ENCODE measurements at regions not wholly inside any gene's neighbourhood (a gene's known extent, or its start where the extent isn't known, plus 50 kb on each side); places are given as distances from the start of the nearest gene placed in this dataset.

GRCh38 chr7:68267486-68267885 is 1270.9 kb downstream of the TYW1 start:
- no peak overlapping the region for H3K4me3 ChIP-seq (ENCODE audit: control insufficient read depth in 1 of 2, extremely low read depth in 1 of 2, low read length in 1 of 2)
- no peaks in the 10 kb centered on the region for H3K36me3 Mint-ChIP-seq
- no peaks in the 10 kb centered on the region for H3K4me1 Mint-ChIP-seq
- no peak overlapping the region for H3K27ac Mint-ChIP-seq
- H3K9me3 ChIP-seq, result peaks cover 2% of the 10 kb centered on the region
- peaks cover 11 to 28% (median 13%) of the 10 kb centered on the region in 3 donors for H3K9me3 Mint-ChIP-seq
- ATAC-seq (replicated peaks in 1 of 4), result no peak
- H3K27ac ChIP-seq (ENCODE audit: low read length), result no peak overlapping the region
- DNase-seq, result no peak
- WGBS (ENCODE audit: insufficient coverage), result no CpG with 5 or more reads among the region's 2 CpGs
- ChIA-PET POLR2A (interaction anchor here in 1 of 2 donors (0.6 kb wide), 1 partner anchor 23 kb away, joined by 3 read pairs; no protein-coding TSS in a partner anchor), CTCF (no interaction called here)
- no peaks in the 10 kb centered on the region for H3K36me3 ChIP-seq (ENCODE audit: control insufficient read depth in 2 of 2, extremely low read depth in 1 of 2, insufficient read depth in 1 of 2, low read length in 1 of 2)
- no peaks in the 10 kb centered on the region for H3K27me3 ChIP-seq (replicated peaks in 1 of 2; ENCODE audit: control insufficient read depth in 2 of 2, extremely low read depth in 1 of 2, insufficient read depth in 2 of 2, low read length in 1 of 2)
- H3K27me3 Mint-ChIP-seq, result no peaks in the 10 kb centered on the region
- H3K4me1 ChIP-seq (ENCODE audit: control insufficient read depth in 1 of 2, extremely low read depth in 1 of 2, insufficient read depth in 2 of 2, low read length in 2 of 2), result no peaks in the 10 kb centered on the region
- H3K4me3 Mint-ChIP-seq, result no peak overlapping the region

DNA sequence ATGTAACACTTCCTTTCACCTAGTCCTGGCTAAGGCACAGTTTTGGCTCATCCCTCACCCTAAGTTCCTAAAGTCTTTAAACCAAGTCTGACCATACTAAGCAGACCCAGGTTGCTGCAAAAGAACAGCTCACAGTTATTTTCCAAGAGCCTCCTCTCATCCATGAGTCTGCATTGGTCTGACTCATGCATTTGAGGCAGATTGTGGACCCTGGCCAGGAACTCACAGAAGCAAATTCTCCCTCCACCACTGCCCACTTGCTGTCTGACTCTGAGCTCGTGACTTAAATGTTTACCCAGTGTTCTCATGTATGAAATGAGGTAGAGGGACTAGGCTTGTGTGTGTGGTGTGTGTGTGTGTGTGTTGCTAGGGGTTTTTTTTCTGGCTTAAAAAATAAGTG is 1272.8 kb downstream of the TYW1 start:
- Mint-ChIP-seq H3K9me3 (peaks cover 8 to 18% (median 10%) of the 10 kb centered on the region in 3 donors), H3K4me3 (no peak overlapping the region), H3K4me1 (no peaks in the 10 kb centered on the region), H3K27me3 (no peaks in the 10 kb centered on the region), H3K36me3 (no peaks in the 10 kb centered on the region), H3K27ac (no peak overlapping the region)
- DNase-seq, result no peak
- H3K4me1 ChIP-seq (ENCODE audit: control insufficient read depth in 1 of 2, extremely low read depth in 1 of 2, insufficient read depth in 2 of 2, low read length in 2 of 2), result no peaks in the 10 kb centered on the region
- WGBS (ENCODE audit: insufficient coverage), result no CpG with 5 or more reads among the region's 1 CpG
- ATAC-seq (replicated peaks in 1 of 4), result no peak
- no peaks in the 10 kb centered on the region for H3K27me3 ChIP-seq (replicated peaks in 1 of 2; ENCODE audit: control insufficient read depth in 2 of 2, extremely low read depth in 1 of 2, insufficient read depth in 2 of 2, low read length in 1 of 2)
- H3K27ac ChIP-seq (ENCODE audit: low read length), result no peak overlapping the region
- ChIA-PET CTCF (no interaction called here), POLR2A (interaction anchor here in 1 of 2 donors (0.6 kb wide), 1 partner anchor 8 kb away, joined by 3 read pairs; no protein-coding TSS in a partner anchor)
- no peak overlapping the region for H3K4me3 ChIP-seq (ENCODE audit: control insufficient read depth in 1 of 2, extremely low read depth in 1 of 2, low read length in 1 of 2)
- no peaks in the 10 kb centered on the region for H3K36me3 ChIP-seq (ENCODE audit: control insufficient read depth in 2 of 2, extremely low read depth in 1 of 2, insufficient read depth in 1 of 2, low read length in 1 of 2)
- peaks cover 2% of the 10 kb centered on the region for H3K9me3 ChIP-seq

- H3K36me3 ChIP-seq (ENCODE audit: control insufficient read depth in 2 of 2, extremely low read depth in 1 of 2, insufficient read depth in 1 of 2, low read length in 1 of 2), result no peaks in the 10 kb centered on the region
Observed at GRCh38 chr7:68272507-68272906, 1275.9 kb downstream of the TYW1 start.

DNA sequence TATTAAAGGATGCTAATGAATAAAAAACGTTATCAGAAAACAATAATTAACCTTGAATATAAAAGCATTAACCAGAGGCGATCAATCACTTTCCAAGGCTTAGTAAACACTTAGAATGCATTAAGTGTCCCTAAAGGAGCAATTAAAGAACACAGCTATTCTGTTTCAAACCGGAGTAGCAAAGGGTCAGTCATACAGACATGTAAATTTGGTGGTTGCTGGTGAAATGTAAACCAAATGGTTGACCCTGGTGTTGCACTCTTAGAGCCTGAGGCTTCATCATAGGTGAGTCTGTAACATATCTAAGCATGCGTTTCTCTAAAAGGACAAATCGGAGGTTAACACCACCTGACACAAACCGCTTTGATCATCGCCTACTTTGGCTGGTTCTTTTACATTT is 1280.1 kb downstream of the TYW1 start:
- Histone ChIP-seq H3K36me3 (ENCODE audit: control insufficient read depth in 2 of 2, extremely low read depth in 1 of 2, insufficient read depth in 1 of 2, low read length in 1 of 2) (no peaks in the 10 kb centered on the region), H3K4me3 (ENCODE audit: control insufficient read depth in 1 of 2, extremely low read depth in 1 of 2, low read length in 1 of 2) (no peak overlapping the region), H3K27ac (ENCODE audit: low read length) (no peak overlapping the region), H3K27me3 (replicated peaks in 1 of 2; ENCODE audit: control insufficient read depth in 2 of 2, extremely low read depth in 1 of 2, insufficient read depth in 2 of 2, low read length in 1 of 2) (peaks cover 0 to 5% of the 10 kb centered on the region in 2 experiments), H3K9me3 (no peaks in the 10 kb centered on the region), H3K4me1 (ENCODE audit: control insufficient read depth in 1 of 2, extremely low read depth in 1 of 2, insufficient read depth in 2 of 2, low read length in 2 of 2) (no peaks in the 10 kb centered on the region)
- no peaks in the 10 kb centered on the region for H3K27me3 Mint-ChIP-seq
- H3K4me3 Mint-ChIP-seq, result no peak overlapping the region
- H3K36me3 Mint-ChIP-seq, result no peaks in the 10 kb centered on the region
- no peak overlapping the region for H3K27ac Mint-ChIP-seq
- WGBS (ENCODE audit: insufficient coverage), result 60% methylated on average over 1 of the region's 7 CpGs
- peaks cover 0 to 9% (median 0%) of the 10 kb centered on the region in 3 donors for H3K9me3 Mint-ChIP-seq
- no peaks in the 10 kb centered on the region for H3K4me1 Mint-ChIP-seq
- CTCF ChIA-PET, result no interaction called here
- POLR2A ChIA-PET, result no interaction called here
- DNase-seq (no peak), ATAC-seq (replicated peaks in 1 of 4) (no peak)

More at GRCh38 chr7:68272507-68272906, 1275.9 kb downstream of the TYW1 start:
- H3K9me3 Mint-ChIP-seq, result peaks cover 0 to 7% (median 4%) of the 10 kb centered on the region in 3 donors
- Histone ChIP-seq H3K27me3 (replicated peaks in 1 of 2; ENCODE audit: control insufficient read depth in 2 of 2, extremely low read depth in 1 of 2, insufficient read depth in 2 of 2, low read length in 1 of 2) (no peaks in the 10 kb centered on the region), H3K9me3 (no peaks in the 10 kb centered on the region), H3K4me3 (ENCODE audit: control insufficient read depth in 1 of 2, extremely low read depth in 1 of 2, low read length in 1 of 2) (no peak overlapping the region), H3K27ac (ENCODE audit: low read length) (no peak overlapping the region), H3K4me1 (ENCODE audit: control insufficient read depth in 1 of 2, extremely low read depth in 1 of 2, insufficient read depth in 2 of 2, low read length in 2 of 2) (no peaks in the 10 kb centered on the region)
- DNase-seq (no peak), ATAC-seq (replicated peaks in 1 of 4) (no peak)
- H3K27ac Mint-ChIP-seq, result no peak overlapping the region
- H3K36me3 Mint-ChIP-seq, result no peaks in the 10 kb centered on the region
- 100% methylated on average over 1 of the region's 1 CpG for WGBS (ENCODE audit: insufficient coverage)
- no peak overlapping the region for H3K4me3 Mint-ChIP-seq
- ChIA-PET CTCF (no interaction called here), POLR2A (no interaction called here)
- H3K4me1 Mint-ChIP-seq, result no peaks in the 10 kb centered on the region
- no peaks in the 10 kb centered on the region for H3K27me3 Mint-ChIP-seq

- Histone ChIP-seq H3K4me1 (ENCODE audit: control insufficient read depth in 1 of 2, extremely low read depth in 1 of 2, insufficient read depth in 2 of 2, low read length in 2 of 2) (no peaks in the 10 kb centered on the region), H3K27ac (ENCODE audit: low read length) (no peak overlapping the region), H3K9me3 (no peaks in the 10 kb centered on the region), H3K27me3 (replicated peaks in 1 of 2; ENCODE audit: control insufficient read depth in 2 of 2, extremely low read depth in 1 of 2, insufficient read depth in 2 of 2, low read length in 1 of 2) (peaks cover 0 to 5% of the 10 kb centered on the region in 2 experiments), H3K36me3 (ENCODE audit: control insufficient read depth in 2 of 2, extremely low read depth in 1 of 2, insufficient read depth in 1 of 2, low read length in 1 of 2) (no peaks in the 10 kb centered on the region), H3K4me3 (ENCODE audit: control insufficient read depth in 1 of 2, extremely low read depth in 1 of 2, low read length in 1 of 2) (no peak overlapping the region)
- Mint-ChIP-seq H3K27me3 (no peaks in the 10 kb centered on the region), H3K27ac (no peak overlapping the region), H3K9me3 (peaks cover 16 to 34% (median 18%) of the 10 kb centered on the region in 3 donors), H3K4me1 (no peaks in the 10 kb centered on the region), H3K4me3 (no peak overlapping the region), H3K36me3 (no peaks in the 10 kb centered on the region)
- no peak for DNase-seq
- ChIA-PET POLR2A (no interaction called here), CTCF (no interaction called here)
- ATAC-seq (replicated peaks in 1 of 4), result no peak
- WGBS (ENCODE audit: insufficient coverage), result 47% methylated on average over 6 of the region's 10 CpGs
Observed at GRCh38 chr7:68279827-68280400, 1283.3 kb downstream of the TYW1 start.

- POLR2A ChIA-PET, result no interaction called here
- no peak overlapping the region for H3K4me3 Mint-ChIP-seq
- Histone ChIP-seq H3K27ac (ENCODE audit: low read length) (no peak overlapping the region), H3K9me3 (no peaks in the 10 kb centered on the region), H3K4me1 (ENCODE audit: control insufficient read depth in 1 of 2, extremely low read depth in 1 of 2, insufficient read depth in 2 of 2, low read length in 2 of 2) (no peaks in the 10 kb centered on the region), H3K36me3 (ENCODE audit: control insufficient read depth in 2 of 2, extremely low read depth in 1 of 2, insufficient read depth in 1 of 2, low read length in 1 of 2) (no peaks in the 10 kb centered on the region), H3K4me3 (ENCODE audit: control insufficient read depth in 1 of 2, extremely low read depth in 1 of 2, low read length in 1 of 2) (no peak overlapping the region), H3K27me3 (replicated peaks in 1 of 2; ENCODE audit: control insufficient read depth in 2 of 2, extremely low read depth in 1 of 2, insufficient read depth in 2 of 2, low read length in 1 of 2) (peaks cover 0 to 5% of the 10 kb centered on the region in 2 experiments)
- CTCF ChIA-PET, result no interaction called here
- 57% methylated on average over 2 of the region's 3 CpGs for WGBS (ENCODE audit: insufficient coverage)
- no peaks in the 10 kb centered on the region for H3K4me1 Mint-ChIP-seq
- no peaks in the 10 kb centered on the region for H3K36me3 Mint-ChIP-seq
- H3K27me3 Mint-ChIP-seq, result no peaks in the 10 kb centered on the region
- no peak overlapping the region for H3K27ac Mint-ChIP-seq
- ATAC-seq (replicated peaks in 1 of 4) (no peak), DNase-seq (no peak)
- peaks cover 16 to 43% (median 21%) of the 10 kb centered on the region in 3 donors for H3K9me3 Mint-ChIP-seq
Observed at GRCh38 chr7:68280931-68281330, 1284.3 kb downstream of the TYW1 start.

DNA sequence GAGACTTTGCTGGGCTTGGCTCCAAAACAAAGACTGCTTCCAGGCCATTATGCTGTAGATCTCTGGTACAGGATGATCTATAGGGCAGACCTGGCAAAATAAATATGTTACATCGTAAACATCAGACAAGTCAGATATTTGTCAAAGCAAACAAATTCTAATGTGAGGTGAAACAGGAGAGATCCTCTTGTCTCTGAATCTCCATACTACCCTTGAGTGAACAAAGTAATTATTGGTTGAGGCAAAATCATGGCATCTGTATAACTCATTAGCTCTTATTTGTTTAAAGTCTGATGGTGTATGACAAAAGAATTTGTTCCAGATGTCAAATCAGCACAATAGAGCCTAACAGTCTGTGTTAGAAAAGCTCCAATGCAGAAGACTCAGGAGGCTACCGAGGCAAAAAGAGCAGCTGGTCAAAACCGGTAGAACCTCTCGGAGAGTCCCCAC is 1291.5 kb downstream of the TYW1 start:
- Histone ChIP-seq H3K4me1 (ENCODE audit: control insufficient read depth in 1 of 2, extremely low read depth in 1 of 2, insufficient read depth in 2 of 2, low read length in 2 of 2) (no peaks in the 10 kb centered on the region), H3K36me3 (ENCODE audit: control insufficient read depth in 2 of 2, extremely low read depth in 1 of 2, insufficient read depth in 1 of 2, low read length in 1 of 2) (no peaks in the 10 kb centered on the region), H3K27ac (ENCODE audit: low read length) (no peak overlapping the region), H3K4me3 (ENCODE audit: control insufficient read depth in 1 of 2, extremely low read depth in 1 of 2, low read length in 1 of 2) (no peak overlapping the region), H3K27me3 (replicated peaks in 1 of 2; ENCODE audit: control insufficient read depth in 2 of 2, extremely low read depth in 1 of 2, insufficient read depth in 2 of 2, low read length in 1 of 2) (no peaks in the 10 kb centered on the region), H3K9me3 (no peaks in the 10 kb centered on the region)
- Mint-ChIP-seq H3K27ac (no peak overlapping the region), H3K4me3 (no peak overlapping the region), H3K4me1 (no peaks in the 10 kb centered on the region), H3K36me3 (no peaks in the 10 kb centered on the region), H3K27me3 (no peaks in the 10 kb centered on the region), H3K9me3 (peaks cover 37 to 54% (median 44%) of the 10 kb centered on the region in 3 donors)
- ChIA-PET CTCF (no interaction called here), POLR2A (no interaction called here)
- DNase-seq (no peak), ATAC-seq (replicated peaks in 1 of 4) (no peak)
- no CpG with 5 or more reads among the region's 4 CpGs for WGBS (ENCODE audit: insufficient coverage)
